ENCODE measurements at regions not wholly inside any gene's neighbourhood (a gene's known extent, or its start where the extent isn't known, plus 50 kb on each side); places are given as distances from the start of the nearest gene placed in this dataset.

DNA sequence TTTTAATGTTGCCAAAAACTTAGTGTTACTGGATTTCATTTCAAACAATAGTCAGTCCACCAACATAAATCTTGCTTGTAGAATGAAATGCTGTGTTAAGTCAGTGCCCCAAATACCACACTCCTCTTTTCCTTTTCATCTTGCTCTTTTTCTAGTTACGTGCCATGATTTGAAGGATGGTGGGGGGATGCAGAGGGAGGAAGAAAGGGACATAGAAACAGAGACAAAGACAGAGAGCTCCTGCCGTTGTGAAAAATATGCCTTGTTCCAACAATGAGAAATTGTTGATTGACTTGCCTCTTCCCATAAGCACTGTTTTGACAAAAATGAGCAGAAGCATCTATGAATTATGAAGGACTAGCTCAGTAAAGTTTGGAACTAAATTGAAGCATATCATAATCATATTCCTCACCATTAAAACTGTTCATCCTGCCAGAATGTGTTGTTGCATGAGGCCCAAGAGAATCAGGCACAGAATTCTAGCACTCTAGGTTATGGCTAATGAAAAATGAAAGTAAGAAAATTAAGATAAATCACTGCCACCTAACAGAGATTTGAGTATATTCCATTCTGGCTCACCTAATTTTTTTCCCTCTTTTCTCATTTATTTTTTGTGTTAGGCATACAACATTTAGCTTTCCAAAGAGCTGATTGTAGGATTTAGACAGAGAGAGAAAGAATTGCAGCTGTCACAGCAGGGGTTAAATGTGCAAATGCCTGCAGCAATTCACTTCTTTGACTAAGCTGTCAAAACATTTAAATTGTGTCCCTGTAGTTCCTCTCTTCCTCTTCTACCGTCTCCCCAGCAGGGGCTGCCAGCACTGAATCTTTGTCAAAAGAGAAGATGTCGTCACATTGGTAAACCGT lies 111.6 kb upstream of the PTPN13 start:
- CTCF ChIA-PET = interaction anchor here (1.0 to 4.0 kb wide), 5 partner anchors 11 to 414 kb away, joined by 3 to 25 read pairs (median 3); no protein-coding TSS in a partner anchor
- POLR2A ChIA-PET = no interaction called here
- H3K9me2 ChIP-seq = no peaks in the 10 kb centered on the region
- no peaks in the 10 kb centered on the region for H3K9me3 ChIP-seq
- peak; percentile 11 for DNase-seq
- no peak overlapping the region for H3K4me3 ChIP-seq (ENCODE audit: low read depth in 2 of 2, low read length in 1 of 2)
- H3K36me3 ChIP-seq (replicated peaks in 1 of 2; ENCODE audit: control insufficient read depth in 1 of 2, insufficient read depth in 2 of 2, low read length in 1 of 2) = no peaks in the 10 kb centered on the region
- H3K9ac ChIP-seq = no peak overlapping the region
- H4K20me1 ChIP-seq (ENCODE audit: insufficient read depth) = no peaks in the 10 kb centered on the region
- 71% methylated on average over 5 of the region's 5 CpGs for WGBS (ENCODE audit: low lambda C conversion rate)
- H3K4me1 ChIP-seq (ENCODE audit: control insufficient read depth in 1 of 2, insufficient read depth in 2 of 2, low read depth in 1 of 2, low read length in 1 of 2) = peaks cover 0 to 2% of the 10 kb centered on the region in 2 experiments; a peak in 1 of 4 replicates
- TF ChIP-seq EP300 (IDR thresholded peaks at IDR 0.05; ENCODE audit: borderline replicate concordance in 1 of 2, low read depth in 1 of 2, low read length in 1 of 2) (no peak), SIN3A (IDR thresholded peaks at IDR 0.05; ENCODE audit: borderline replicate concordance, low read depth, low read length) (no peak), EZH2phosphoT487 (IDR thresholded peaks at IDR 0.05; ENCODE audit: borderline replicate concordance, low read depth) (no peak), RAD21 (IDR thresholded peaks at IDR 0.05; ENCODE audit: low read length) (peak; percentile 10; the same call in 1 of the 2 replicates), TAF1 (IDR thresholded peaks at IDR 0.05; ENCODE audit: borderline replicate concordance, low read depth, low read length) (no peak), CHD2 (IDR thresholded peaks at IDR 0.05; ENCODE audit: low read length, partially characterized antibody) (no peak)
- TF ChIP-seq, protein P1, sequence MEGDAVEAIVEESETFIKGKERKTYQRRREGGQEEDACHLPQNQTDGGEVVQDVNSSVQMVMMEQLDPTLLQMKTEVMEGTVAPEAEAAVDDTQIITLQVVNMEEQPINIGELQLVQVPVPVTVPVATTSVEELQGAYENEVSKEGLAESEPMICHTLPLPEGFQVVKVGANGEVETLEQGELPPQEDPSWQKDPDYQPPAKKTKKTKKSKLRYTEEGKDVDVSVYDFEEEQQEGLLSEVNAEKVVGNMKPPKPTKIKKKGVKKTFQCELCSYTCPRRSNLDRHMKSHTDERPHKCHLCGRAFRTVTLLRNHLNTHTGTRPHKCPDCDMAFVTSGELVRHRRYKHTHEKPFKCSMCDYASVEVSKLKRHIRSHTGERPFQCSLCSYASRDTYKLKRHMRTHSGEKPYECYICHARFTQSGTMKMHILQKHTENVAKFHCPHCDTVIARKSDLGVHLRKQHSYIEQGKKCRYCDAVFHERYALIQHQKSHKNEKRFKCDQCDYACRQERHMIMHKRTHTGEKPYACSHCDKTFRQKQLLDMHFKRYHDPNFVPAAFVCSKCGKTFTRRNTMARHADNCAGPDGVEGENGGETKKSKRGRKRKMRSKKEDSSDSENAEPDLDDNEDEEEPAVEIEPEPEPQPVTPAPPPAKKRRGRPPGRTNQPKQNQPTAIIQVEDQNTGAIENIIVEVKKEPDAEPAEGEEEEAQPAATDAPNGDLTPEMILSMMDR (IDR thresholded peaks at IDR 0.05) = peak; percentile 25; the same call in 1 of the 2 replicates
- H3K4me2 ChIP-seq = no peak overlapping the region
- H3K79me2 ChIP-seq (ENCODE audit: insufficient read depth) = no peaks in the 10 kb centered on the region
- H3F3A ChIP-seq (replicated peaks; ENCODE audit: insufficient read depth) = no peaks in the 10 kb centered on the region
- no peak overlapping the region for H2AFZ ChIP-seq (ENCODE audit: low read depth)
- H3K27ac ChIP-seq (ENCODE audit: low read depth in 2 of 2, low read length in 1 of 2) = no peak overlapping the region
- H3K27me3 ChIP-seq (ENCODE audit: insufficient read depth) = no peaks in the 10 kb centered on the region

DNA sequence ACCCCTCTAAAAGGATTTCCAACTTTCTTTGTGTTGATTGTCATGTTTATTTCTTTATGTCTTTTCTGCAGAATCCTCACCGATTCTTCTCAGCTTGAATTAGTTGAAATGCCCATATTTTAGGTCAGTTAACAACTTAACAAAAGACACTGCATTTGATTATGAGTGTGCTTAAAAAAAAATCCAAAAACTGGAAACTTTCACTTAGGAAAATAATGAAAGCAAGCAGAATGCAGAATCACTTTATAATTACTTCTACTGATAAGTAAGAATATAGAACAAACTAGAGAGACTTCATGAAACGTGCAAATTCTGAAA lies 111.0 kb upstream of the PTPN13 start:
- Histone ChIP-seq H3K9me3 (no peaks in the 10 kb centered on the region), H3K27me3 (ENCODE audit: insufficient read depth) (no peaks in the 10 kb centered on the region), H3K79me2 (ENCODE audit: insufficient read depth) (no peaks in the 10 kb centered on the region), H3K4me1 (ENCODE audit: control insufficient read depth in 1 of 2, insufficient read depth in 2 of 2, low read depth in 1 of 2, low read length in 1 of 2) (peaks cover 0 to 2% of the 10 kb centered on the region in 2 experiments; a peak in 1 of 4 replicates), H3K36me3 (replicated peaks in 1 of 2; ENCODE audit: control insufficient read depth in 1 of 2, insufficient read depth in 2 of 2, low read length in 1 of 2) (no peaks in the 10 kb centered on the region), H4K20me1 (ENCODE audit: insufficient read depth) (no peaks in the 10 kb centered on the region), H3K4me2 (no peak overlapping the region), H2AFZ (ENCODE audit: low read depth) (no peak overlapping the region), H3K4me3 (ENCODE audit: low read depth in 2 of 2, low read length in 1 of 2) (no peak overlapping the region), H3F3A (replicated peaks; ENCODE audit: insufficient read depth) (no peaks in the 10 kb centered on the region), H3K9ac (no peak overlapping the region), H3K9me2 (no peaks in the 10 kb centered on the region), H3K27ac (ENCODE audit: low read depth in 2 of 2, low read length in 1 of 2) (no peak overlapping the region)
- DNase-seq = no peak
- ChIA-PET CTCF (interaction anchor here (1.4 to 4.0 kb wide), 3 partner anchors 13 to 413 kb away, joined by 3 to 25 read pairs (median 4); no protein-coding TSS in a partner anchor), POLR2A (no interaction called here)
- TF ChIP-seq TAF1 (IDR thresholded peaks at IDR 0.05; ENCODE audit: borderline replicate concordance, low read depth, low read length) (no peak), YY1 (IDR thresholded peaks at IDR 0.05; ENCODE audit: low read depth) (no peak), MAX (IDR thresholded peaks at IDR 0.05; ENCODE audit: low read depth) (no peak), MEF2A (IDR thresholded peaks at IDR 0.05; ENCODE audit: borderline replicate concordance, low read depth) (no peak), NRF1 (IDR thresholded peaks at IDR 0.05; ENCODE audit: low read depth, low read length) (no peak)
- 71% methylated on average over 2 of the region's 2 CpGs for WGBS (ENCODE audit: low lambda C conversion rate)

Data from SK-N-SH (cell line).